ENCODE measurements at regions not wholly inside any gene's neighbourhood (a gene's known extent, or its start where the extent isn't known, plus 50 kb on each side); places are given as distances from the start of the nearest gene placed in this dataset.

DNA sequence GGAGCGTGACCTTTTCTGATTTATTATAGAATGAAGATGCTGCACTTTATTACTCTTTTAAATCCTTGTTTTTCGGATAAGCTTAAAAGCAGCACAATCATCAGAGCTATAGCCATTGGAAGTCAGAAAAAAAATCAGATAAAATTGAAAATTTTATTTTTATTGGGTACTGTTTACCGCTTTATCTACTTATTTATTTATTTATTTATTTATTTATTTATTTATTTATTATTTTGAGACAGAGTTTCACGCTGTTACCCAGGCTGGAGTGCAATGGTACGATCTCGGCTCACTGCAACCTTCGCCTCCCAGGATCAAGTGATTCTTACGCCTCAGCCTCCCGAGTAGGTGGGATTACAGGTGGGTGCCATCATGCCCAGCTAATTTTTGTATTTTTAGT is 83.1 kb upstream of the CHRM3 start:
- no peaks in the 10 kb centered on the region for H4K20me1 ChIP-seq (ENCODE audit: insufficient read depth, low read length)
- H3K36me3 ChIP-seq (ENCODE audit: insufficient read depth, low read length) = no peaks in the 10 kb centered on the region
- no peak overlapping the region for H3K27ac ChIP-seq (ENCODE audit: low read depth, low read length)
- no peaks in the 10 kb centered on the region for H3K27me3 ChIP-seq (ENCODE audit: insufficient read depth, low read length)
- peaks cover 2% of the 10 kb centered on the region for H3K9me3 ChIP-seq (ENCODE audit: low read depth, low read length)
- H3K4me1 ChIP-seq (ENCODE audit: insufficient read depth, low read length) = no peaks in the 10 kb centered on the region
- TF ChIP-seq, protein P1, sequence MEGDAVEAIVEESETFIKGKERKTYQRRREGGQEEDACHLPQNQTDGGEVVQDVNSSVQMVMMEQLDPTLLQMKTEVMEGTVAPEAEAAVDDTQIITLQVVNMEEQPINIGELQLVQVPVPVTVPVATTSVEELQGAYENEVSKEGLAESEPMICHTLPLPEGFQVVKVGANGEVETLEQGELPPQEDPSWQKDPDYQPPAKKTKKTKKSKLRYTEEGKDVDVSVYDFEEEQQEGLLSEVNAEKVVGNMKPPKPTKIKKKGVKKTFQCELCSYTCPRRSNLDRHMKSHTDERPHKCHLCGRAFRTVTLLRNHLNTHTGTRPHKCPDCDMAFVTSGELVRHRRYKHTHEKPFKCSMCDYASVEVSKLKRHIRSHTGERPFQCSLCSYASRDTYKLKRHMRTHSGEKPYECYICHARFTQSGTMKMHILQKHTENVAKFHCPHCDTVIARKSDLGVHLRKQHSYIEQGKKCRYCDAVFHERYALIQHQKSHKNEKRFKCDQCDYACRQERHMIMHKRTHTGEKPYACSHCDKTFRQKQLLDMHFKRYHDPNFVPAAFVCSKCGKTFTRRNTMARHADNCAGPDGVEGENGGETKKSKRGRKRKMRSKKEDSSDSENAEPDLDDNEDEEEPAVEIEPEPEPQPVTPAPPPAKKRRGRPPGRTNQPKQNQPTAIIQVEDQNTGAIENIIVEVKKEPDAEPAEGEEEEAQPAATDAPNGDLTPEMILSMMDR (IDR thresholded peaks at IDR 0.05; ENCODE audit: extremely low read depth, low read depth, low read length) = no peak
- H2AFZ ChIP-seq (ENCODE audit: low read length) = no peak overlapping the region
- H3K4me2 ChIP-seq (ENCODE audit: insufficient read depth, low read length) = no peak overlapping the region
- H3K79me2 ChIP-seq (ENCODE audit: insufficient read depth, low read length) = no peaks in the 10 kb centered on the region
- H3K4me3 ChIP-seq (ENCODE audit: insufficient read depth, low read length) = no peak overlapping the region
- DNase-seq (ENCODE audit: insufficient read length, low spot score, missing footprints) = no peak

DNA sequence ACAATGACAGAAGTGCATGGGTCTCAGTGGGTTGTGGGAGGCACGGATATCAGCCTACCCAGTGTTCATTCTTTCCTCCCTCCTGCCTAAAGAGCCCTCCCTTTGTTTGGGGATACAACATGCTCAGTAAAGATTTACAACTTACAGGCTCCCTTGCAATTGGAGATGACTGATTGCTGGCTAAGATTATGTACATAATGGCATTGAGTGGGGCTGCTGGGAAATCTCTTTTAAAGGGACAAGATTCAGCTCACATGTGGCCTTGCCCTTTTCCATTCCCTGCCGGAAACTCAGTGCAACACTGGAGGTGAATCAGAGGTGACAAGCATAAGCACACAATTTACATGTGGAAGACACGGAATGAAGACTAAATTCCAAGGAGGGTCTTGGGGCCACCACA is 83.7 kb upstream of the CHRM3 start:
- no peak overlapping the region for H3K4me3 ChIP-seq (ENCODE audit: insufficient read depth, low read length)
- no peaks in the 10 kb centered on the region for H3K36me3 ChIP-seq (ENCODE audit: insufficient read depth, low read length)
- TF ChIP-seq, protein P1 (IDR thresholded peaks at IDR 0.05; ENCODE audit: extremely low read depth, low read depth, low read length) = no peak
- no peak overlapping the region for H2AFZ ChIP-seq (ENCODE audit: low read length)
- H3K27me3 ChIP-seq (ENCODE audit: insufficient read depth, low read length) = no peaks in the 10 kb centered on the region
- peaks cover 2% of the 10 kb centered on the region for H3K9me3 ChIP-seq (ENCODE audit: low read depth, low read length)
- no peaks in the 10 kb centered on the region for H3K79me2 ChIP-seq (ENCODE audit: insufficient read depth, low read length)
- no peak overlapping the region for H3K4me2 ChIP-seq (ENCODE audit: insufficient read depth, low read length)
- no peaks in the 10 kb centered on the region for H3K4me1 ChIP-seq (ENCODE audit: insufficient read depth, low read length)
- no peak overlapping the region for H3K27ac ChIP-seq (ENCODE audit: low read depth, low read length)
- H4K20me1 ChIP-seq (ENCODE audit: insufficient read depth, low read length) = no peaks in the 10 kb centered on the region
- DNase-seq (ENCODE audit: insufficient read length, low spot score, missing footprints) = no peak

DNA sequence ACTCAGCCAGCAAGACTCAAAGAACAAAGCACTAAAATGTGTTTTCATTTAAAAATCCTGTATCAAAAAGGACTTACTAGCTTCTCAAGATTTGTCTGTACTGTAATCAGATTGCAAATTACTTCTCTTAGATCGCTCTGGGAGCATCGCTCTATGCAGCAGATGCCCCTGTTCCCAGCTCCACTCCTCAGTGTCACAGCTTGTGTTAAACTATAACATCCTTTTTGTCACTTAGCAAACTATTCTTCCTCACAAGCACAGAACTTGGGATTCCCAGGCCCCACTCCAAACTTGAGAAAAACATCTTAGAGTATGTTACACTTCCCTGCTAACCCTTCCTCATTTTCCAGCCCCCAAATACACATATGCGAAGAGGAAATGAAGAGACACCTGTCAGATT is 85.1 kb upstream of the CHRM3 start:
- Histone ChIP-seq H3K4me3 (ENCODE audit: insufficient read depth, low read length) (no peak overlapping the region), H3K27me3 (ENCODE audit: insufficient read depth, low read length) (no peaks in the 10 kb centered on the region), H3K9me3 (ENCODE audit: low read depth, low read length) (peaks cover 2% of the 10 kb centered on the region), H2AFZ (ENCODE audit: low read length) (no peak overlapping the region), H4K20me1 (ENCODE audit: insufficient read depth, low read length) (no peaks in the 10 kb centered on the region), H3K27ac (ENCODE audit: low read depth, low read length) (no peak overlapping the region), H3K36me3 (ENCODE audit: insufficient read depth, low read length) (no peaks in the 10 kb centered on the region), H3K4me2 (ENCODE audit: insufficient read depth, low read length) (no peak overlapping the region), H3K79me2 (ENCODE audit: insufficient read depth, low read length) (no peaks in the 10 kb centered on the region), H3K4me1 (ENCODE audit: insufficient read depth, low read length) (no peaks in the 10 kb centered on the region)
- TF ChIP-seq, protein P1 (IDR thresholded peaks at IDR 0.05; ENCODE audit: extremely low read depth, low read depth, low read length) = no peak
- DNase-seq (ENCODE audit: insufficient read length, low spot score, missing footprints) = no peak

DNA sequence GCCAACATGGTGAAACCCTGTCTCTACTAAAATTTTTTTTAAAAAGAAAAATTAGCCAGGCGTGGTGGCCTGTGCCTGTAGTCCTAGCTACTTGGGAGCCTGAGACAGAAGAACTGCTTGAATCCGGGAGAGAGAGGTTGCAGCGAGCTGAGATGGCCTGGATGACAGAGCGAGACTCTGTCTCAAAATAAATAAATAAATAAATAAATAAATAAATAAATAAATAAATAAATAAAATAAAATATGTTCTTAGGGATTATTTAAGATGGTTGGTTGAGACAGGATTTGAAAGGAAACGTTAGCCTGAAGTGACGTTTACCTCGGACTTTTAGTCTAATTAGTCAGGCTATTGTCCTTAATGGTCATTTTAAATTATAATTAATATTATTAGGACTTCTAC is 88.5 kb upstream of the CHRM3 start:
- Histone ChIP-seq H3K27me3 (ENCODE audit: insufficient read depth, low read length) (no peaks in the 10 kb centered on the region), H3K36me3 (ENCODE audit: insufficient read depth, low read length) (no peaks in the 10 kb centered on the region), H3K4me1 (ENCODE audit: insufficient read depth, low read length) (no peaks in the 10 kb centered on the region), H3K79me2 (ENCODE audit: insufficient read depth, low read length) (no peaks in the 10 kb centered on the region), H2AFZ (ENCODE audit: low read length) (no peak overlapping the region), H3K4me3 (ENCODE audit: insufficient read depth, low read length) (no peak overlapping the region), H3K27ac (ENCODE audit: low read depth, low read length) (no peak overlapping the region), H3K9me3 (ENCODE audit: low read depth, low read length) (peaks cover 2% of the 10 kb centered on the region), H3K4me2 (ENCODE audit: insufficient read depth, low read length) (no peak overlapping the region), H4K20me1 (ENCODE audit: insufficient read depth, low read length) (no peaks in the 10 kb centered on the region)
- no peak for DNase-seq (ENCODE audit: insufficient read length, low spot score, missing footprints)
- TF ChIP-seq, protein P1 (IDR thresholded peaks at IDR 0.05; ENCODE audit: extremely low read depth, low read depth, low read length) = no peak
